Endothelial cell (in vitro differentiated cells): ENCODE measurements at regions not wholly inside any gene's neighbourhood (a gene's known extent, or its start where the extent isn't known, plus 50 kb on each side); places are given as distances from the start of the nearest gene placed in this dataset.

Experiments used
- DNase-seq: peaks from one replicate; pipeline ENCODE4 v3.0.0; 2021; ENCODE audit warnings: low spot score
- H3K27ac Mint-ChIP-seq: one replicate; pipeline ENCODE4 v1.8.0; 2021; ENCODE audit warnings: mixed read lengths, inconsistent platforms; ENCODE audit not compliant: unreplicated experiment
- H3K27me3 Mint-ChIP-seq: one replicate; pipeline ENCODE4 v1.8.0; 2021; ENCODE audit warnings: mild to moderate bottlenecking, moderate library complexity, mixed read lengths, inconsistent platforms; ENCODE audit not compliant: unreplicated experiment
- H3K36me3 Mint-ChIP-seq: one replicate; pipeline ENCODE4 v1.8.0; 2021; ENCODE audit warnings: mild to moderate bottlenecking, low read depth, mixed read lengths, inconsistent platforms; ENCODE audit not compliant: unreplicated experiment
- H3K4me1 Mint-ChIP-seq: one replicate; pipeline ENCODE4 v1.8.0; 2021; ENCODE audit warnings: mild to moderate bottlenecking, mixed read lengths, inconsistent platforms; ENCODE audit not compliant: unreplicated experiment
- H3K4me3 Mint-ChIP-seq: one replicate; pipeline ENCODE4 v1.8.0; 2021; ENCODE audit warnings: mild to moderate bottlenecking, mixed read lengths, inconsistent platforms; ENCODE audit not compliant: unreplicated experiment
- H3K9me3 Mint-ChIP-seq: one replicate; pipeline ENCODE4 v1.8.0; 2021; ENCODE audit warnings: mixed read lengths, inconsistent platforms; ENCODE audit not compliant: unreplicated experiment
- CTCF ChIP-seq: fragments of 200-600 bp; sonication (generic); IDR thresholded peaks from one replicate; pipeline ENCODE4 v1.5.0; 2021; ENCODE audit warnings: antibody characterized with exemption; ENCODE audit not compliant: unreplicated experiment

- Mint-ChIP-seq H3K9me3 (no peaks in the 10 kb centered on the region), H3K36me3 (peaks cover 5% of the 10 kb centered on the region), H3K4me3 (no peak overlapping the region), H3K4me1 (peaks cover 6% of the 10 kb centered on the region), H3K27ac (no peak overlapping the region), H3K27me3 (no peaks in the 10 kb centered on the region)
- TF ChIP-seq CTCF = no peak
- DNase-seq = no peak
These were observed 147.8 kb downstream of the VAPA start for GRCh38 chr18:10061566-10062140.

- H3K36me3 Mint-ChIP-seq = peaks cover 5% of the 10 kb centered on the region
- H3K9me3 Mint-ChIP-seq = no peaks in the 10 kb centered on the region
- no peak for DNase-seq
- H3K27me3 Mint-ChIP-seq = no peaks in the 10 kb centered on the region
- no peak for TF ChIP-seq CTCF
- H3K27ac Mint-ChIP-seq = no peak overlapping the region
- H3K4me3 Mint-ChIP-seq = no peak overlapping the region
- H3K4me1 Mint-ChIP-seq = peaks cover 6% of the 10 kb centered on the region
These were observed 148.8 kb downstream of the VAPA start for GRCh38 chr18:10062302-10063300.

- Mint-ChIP-seq H3K27ac (no peak overlapping the region), H3K9me3 (no peaks in the 10 kb centered on the region), H3K4me1 (peaks cover 6% of the 10 kb centered on the region), H3K27me3 (peaks cover 2% of the 10 kb centered on the region), H3K36me3 (peaks cover 5% of the 10 kb centered on the region), H3K4me3 (no peak overlapping the region)
- DNase-seq = no peak
- no peak for TF ChIP-seq CTCF
These were observed 149.7 kb downstream of the VAPA start for GRCh38 chr18:10063489-10063888.

DNA sequence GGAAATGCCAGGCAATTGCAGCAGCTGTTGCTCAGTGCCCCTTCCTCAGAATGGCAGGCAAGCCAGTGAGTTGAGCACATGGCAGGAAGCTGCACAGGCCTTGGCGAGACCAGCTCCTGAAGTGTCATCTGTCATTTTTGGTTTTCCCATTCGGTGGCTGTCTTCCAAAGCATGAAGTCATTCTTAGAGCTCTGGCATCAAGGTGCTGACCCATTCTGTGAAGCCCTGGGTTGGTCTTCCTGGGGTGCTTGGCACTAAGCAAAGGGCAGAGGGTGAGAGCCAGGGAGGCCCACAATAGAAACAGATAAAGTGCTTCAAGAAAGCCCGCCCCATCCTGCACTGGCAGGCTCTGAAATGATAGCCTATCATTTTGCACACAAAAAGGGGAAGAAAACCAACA lies 150.5 kb downstream of the VAPA start:
- H3K27ac Mint-ChIP-seq = no peak overlapping the region
- TF ChIP-seq CTCF = no peak
- H3K36me3 Mint-ChIP-seq = peaks cover 5% of the 10 kb centered on the region
- H3K4me1 Mint-ChIP-seq = peaks cover 6% of the 10 kb centered on the region
- H3K27me3 Mint-ChIP-seq = peaks cover 3% of the 10 kb centered on the region
- no peak for DNase-seq
- H3K4me3 Mint-ChIP-seq = no peak overlapping the region
- H3K9me3 Mint-ChIP-seq = no peaks in the 10 kb centered on the region

GRCh38 chr18:10065296-10065695 lies 151.5 kb downstream of the VAPA start:
- Mint-ChIP-seq H3K4me1 (peaks cover 4% of the 10 kb centered on the region), H3K4me3 (no peak overlapping the region), H3K36me3 (peaks cover 5% of the 10 kb centered on the region), H3K27me3 (peaks cover 3% of the 10 kb centered on the region), H3K9me3 (no peaks in the 10 kb centered on the region), H3K27ac (no peak overlapping the region)
- no peak for TF ChIP-seq CTCF
- no peak for DNase-seq
